Vagina (tissue), 2 donors: ENCODE measurements at regions not wholly inside any gene's neighbourhood (a gene's known extent, or its start where the extent isn't known, plus 50 kb on each side); places are given as distances from the start of the nearest gene placed in this dataset.

Source experiments
- CTCF ChIP-seq, 3 experiments: fragments of 450-650 bp in 2 of 3; fragments of 200-600 bp in 1 of 3; sonication (generic) in 1 of 3; IDR thresholded peaks; one replicate each; pipeline ENCODE4 v1.5.1; 2017 to 2019; ENCODE audit warnings: antibody characterized with exemption in 3 of 3, mild to moderate bottlenecking in 2 of 3, moderate library complexity in 2 of 3
- POLR2A ChIP-seq, 2 donors: fragments of 450-650 bp; IDR thresholded peaks; one replicate each; pipeline ENCODE4 v1.6.1; 2017; ENCODE audit warnings: antibody characterized with exemption in 2 of 2, mild to moderate bottlenecking in 2 of 2, moderate library complexity in 2 of 2
- POLR2AphosphoS5 ChIP-seq, 2 donors: sonication (generic); formaldehyde crosslinking; IDR thresholded peaks; one replicate each; pipeline ENCODE4 v1.9.0; 2017; ENCODE audit warnings: antibody characterized with exemption in 2 of 2, mild to moderate bottlenecking in 2 of 2, low read depth in 1 of 2; ENCODE audit not compliant: insufficient read depth in 1 of 2

GRCh38 chr2:236446521-236446920 is 123.1 kb upstream of the ACKR3 start:
- TF ChIP-seq POLR2A (IDR thresholded peaks at IDR 0.05), result no peak
- no peak for TF ChIP-seq CTCF (IDR thresholded peaks at IDR 0.05)
- no peak for TF ChIP-seq POLR2AphosphoS5 (IDR thresholded peaks at IDR 0.05; ENCODE audit: insufficient read depth in 1 of 2, low read depth in 1 of 2)
